HG03354 (cell line): ENCODE measurements at regions not wholly inside any gene's neighbourhood (a gene's known extent, or its start where the extent isn't known, plus 50 kb on each side); places are given as distances from the start of the nearest gene placed in this dataset.

Experiments used
- ATAC-seq: cut with Tn5 transposase; IDR thresholded peaks from one replicate; pipeline ENCODE4 v1.9.1; 2021; ENCODE audit warnings: mild to moderate bottlenecking; ENCODE audit not compliant: unreplicated experiment, poor library complexity, severe bottlenecking

DNA sequence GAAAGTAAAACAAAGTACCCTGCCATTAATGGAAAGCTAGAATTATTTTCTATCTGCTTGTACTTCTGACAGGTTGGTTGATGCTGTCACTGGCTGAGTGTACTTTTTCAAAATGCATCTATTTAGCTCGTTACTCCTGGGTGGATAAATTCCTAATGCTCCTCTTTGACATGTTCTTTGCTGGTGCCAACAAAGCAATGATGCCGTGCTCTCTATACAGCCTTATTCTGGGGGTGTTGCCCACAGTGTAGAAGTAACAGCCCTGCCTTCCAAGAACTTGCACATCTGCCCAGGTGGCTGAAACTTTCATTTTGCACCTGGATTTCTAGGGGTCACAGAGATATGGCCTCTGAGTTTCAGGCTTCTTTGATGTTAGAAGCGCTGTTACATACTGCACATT, 132.4 kb downstream of the SLC4A3 start:
- no peak for ATAC-seq

DNA sequence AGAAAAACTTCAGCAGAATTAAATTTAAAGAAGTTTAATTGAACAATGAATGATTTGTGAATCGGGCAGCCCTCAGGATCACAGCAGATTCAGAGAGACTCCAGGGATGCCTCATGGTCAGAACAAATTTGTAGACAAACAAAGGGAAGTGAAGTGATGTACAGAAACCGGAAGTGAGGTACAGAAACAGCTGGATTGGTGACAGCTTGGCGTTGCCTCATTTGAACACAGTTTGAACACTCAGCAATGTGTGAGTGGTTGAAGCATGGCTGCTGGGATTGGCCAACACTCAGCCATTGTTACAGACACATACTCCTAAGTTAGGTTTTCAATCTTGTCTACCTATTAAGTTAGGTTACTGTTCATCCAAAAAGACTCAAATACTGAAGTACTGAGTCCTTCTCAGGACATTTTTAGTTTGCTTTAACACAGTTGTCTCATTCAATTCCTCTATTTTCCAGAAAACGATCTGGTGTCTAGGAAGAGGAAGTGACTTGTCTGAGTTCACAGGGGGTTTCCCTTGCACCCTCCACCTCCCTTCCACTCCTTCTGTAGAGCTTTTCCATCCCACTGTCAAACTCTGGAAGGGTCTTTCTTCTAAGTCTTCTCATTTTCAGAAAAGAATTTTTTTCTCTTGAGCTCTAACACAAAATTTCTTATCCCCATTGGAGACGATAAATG, 137.9 kb downstream of the SLC4A3 start:
- ATAC-seq = no peak

DNA sequence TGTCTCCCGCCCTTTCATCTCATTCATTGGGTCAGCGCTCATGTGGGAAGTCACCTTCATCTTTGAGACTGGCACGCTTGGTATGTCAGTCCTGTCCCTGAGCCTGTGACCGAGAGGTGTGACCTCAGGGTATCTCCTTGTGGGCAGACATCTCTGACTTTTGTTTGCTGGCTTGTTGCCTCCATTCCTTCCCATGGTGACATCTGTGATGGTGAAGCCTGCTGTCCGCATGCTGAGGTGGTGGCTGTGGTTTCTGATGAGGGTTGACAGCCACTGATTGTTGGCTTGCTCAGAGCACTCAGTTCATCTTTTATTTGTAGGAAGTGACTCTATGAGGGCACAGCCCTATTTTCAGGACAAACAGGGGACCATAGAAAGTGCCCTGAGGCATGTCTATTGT, 139.2 kb downstream of the SLC4A3 start:
- ATAC-seq = no peak

DNA sequence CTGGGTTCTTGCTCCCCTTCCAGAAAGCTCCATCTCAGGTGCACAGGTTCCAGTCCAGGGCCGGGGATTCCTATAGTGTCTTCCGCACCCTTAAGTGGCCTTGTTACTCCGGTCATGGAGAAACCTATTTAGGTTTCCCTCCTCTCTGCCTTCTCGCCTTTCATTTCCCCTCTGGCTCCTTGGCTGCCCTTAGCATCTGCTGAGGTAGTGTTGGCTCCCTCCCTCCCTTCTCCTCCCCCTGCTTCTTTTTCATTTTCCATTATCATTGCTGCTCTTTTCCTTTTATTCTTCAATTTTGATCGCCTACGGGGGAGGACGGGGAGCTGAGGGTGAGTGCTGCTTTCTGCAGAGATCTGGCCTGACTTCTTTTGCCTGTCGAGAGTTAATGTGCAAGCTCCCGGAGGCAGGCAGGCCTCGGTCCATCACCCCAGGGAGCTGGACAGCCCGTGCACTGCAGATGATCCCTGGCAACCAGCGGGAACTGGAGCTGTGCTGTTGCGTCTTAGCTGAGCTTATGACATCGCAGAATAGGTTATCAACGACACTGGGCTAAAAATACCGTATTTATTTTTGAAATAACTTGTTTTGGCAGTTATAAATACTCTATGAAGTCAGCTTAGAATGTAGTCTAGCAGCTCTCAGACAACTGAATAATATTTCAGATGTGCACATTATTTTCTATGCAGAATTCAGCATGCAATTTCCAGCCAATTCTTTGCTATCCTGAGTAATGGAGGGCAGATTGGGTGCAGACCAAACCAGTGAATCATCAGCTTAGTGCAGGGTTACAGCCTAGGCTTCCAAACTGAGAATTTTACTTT, 141.9 kb downstream of the SLC4A3 start:
- ATAC-seq = no peak

DNA sequence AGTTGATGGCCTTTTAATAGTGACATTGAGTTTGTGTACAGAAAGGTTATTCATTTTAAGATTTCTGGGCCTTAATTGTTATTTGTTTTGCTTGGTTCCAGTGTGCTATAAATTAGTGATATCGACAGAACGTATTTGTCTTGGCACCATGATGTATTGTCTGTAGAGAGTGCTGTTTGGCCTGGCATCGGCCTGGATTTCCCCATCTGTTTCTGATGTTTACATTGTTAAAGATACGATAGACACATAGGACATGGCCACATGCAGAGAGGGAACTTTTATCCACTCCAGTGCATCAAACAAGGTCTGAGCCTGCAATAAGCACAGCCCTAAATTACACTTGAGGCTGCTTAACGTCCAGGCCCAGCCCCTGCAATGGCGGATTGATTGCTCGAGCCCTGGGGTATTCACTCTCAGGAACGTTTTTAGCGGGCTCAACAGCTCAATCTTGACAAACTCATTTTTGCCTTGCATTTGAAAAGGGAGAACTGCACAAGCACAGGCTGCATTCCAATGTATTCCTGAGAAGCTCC, 144.7 kb downstream of the SLC4A3 start:
- ATAC-seq = no peak

DNA sequence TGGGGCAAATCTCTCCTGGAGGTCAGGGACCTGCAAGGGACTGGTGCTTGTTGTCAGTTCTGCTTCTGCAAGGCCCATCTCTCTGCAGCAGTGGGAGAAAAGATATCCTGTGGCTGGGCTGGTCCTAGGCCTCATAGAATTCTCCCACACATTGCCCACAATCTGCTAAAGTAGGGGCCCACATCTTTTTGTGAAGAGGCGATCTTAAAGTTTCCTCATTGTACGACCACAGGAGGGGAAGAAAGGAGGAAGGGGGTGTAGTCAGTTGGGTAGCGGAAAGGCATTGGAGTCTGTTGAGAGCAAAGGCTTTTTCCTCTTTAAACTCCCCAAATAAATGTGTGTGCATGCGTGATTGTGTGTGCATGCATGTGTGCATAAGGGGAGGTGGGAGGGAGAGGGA, 145.3 kb downstream of the SLC4A3 start:
- ATAC-seq = no peak

DNA sequence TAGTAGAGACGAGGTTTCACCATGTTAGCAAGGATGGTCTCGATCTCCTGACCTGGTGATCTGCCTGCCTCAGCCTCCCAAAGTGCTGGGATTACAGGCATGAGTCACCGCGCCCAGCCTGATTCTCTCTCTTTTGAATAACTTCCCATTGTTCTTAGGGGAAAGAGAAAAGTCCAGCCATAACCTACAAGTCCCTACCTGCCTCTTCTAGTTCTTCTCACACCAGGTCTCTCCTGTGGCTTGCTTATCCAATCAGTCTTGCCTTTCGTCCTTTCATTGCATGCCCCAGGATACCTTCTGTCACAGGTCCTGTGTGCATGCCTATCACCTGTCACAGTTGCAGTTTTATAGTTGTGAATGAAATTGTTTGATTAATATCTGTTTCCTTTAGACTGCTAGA, 148.1 kb downstream of the SLC4A3 start:
- no peak for ATAC-seq

DNA sequence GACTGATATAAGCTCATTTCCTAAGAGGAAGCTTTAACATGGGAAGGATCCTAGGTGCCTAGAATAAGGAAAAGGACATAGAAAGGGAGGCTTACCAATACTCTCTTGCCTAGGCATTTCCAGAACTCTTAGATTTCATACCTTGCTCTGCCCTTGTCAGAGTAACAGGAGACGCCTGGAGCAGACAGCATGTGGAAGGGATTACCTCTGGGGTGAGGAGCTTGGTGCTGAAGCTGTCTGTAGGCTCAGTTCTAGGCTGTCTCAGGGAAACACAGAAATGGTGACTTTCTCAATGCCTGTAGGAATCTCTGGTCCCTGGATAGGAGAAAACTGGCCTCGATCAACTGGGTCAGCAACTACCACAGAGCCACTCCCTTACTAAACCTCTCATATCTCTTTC, 150.0 kb downstream of the SLC4A3 start:
- ATAC-seq = no peak

DNA sequence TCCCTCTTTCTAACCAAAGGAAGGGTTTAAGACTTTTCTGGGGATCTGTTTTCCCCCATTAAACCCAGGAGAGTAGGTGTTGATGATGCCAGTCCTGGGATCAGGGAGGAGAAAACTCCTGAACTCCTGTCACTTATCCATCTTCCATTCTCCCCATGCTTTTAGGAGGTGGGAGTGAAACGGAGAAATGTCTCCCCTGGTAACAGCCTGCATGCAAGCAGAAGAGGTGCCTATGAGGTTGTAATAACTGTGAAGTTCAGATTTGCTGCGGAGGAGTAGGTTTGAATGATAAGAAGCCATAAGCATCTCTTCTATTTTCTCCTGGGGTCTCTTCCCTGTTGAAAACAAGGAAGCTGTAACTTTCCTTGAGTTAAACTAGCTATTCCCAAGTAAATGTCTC, 150.8 kb downstream of the SLC4A3 start:
- ATAC-seq = no peak

DNA sequence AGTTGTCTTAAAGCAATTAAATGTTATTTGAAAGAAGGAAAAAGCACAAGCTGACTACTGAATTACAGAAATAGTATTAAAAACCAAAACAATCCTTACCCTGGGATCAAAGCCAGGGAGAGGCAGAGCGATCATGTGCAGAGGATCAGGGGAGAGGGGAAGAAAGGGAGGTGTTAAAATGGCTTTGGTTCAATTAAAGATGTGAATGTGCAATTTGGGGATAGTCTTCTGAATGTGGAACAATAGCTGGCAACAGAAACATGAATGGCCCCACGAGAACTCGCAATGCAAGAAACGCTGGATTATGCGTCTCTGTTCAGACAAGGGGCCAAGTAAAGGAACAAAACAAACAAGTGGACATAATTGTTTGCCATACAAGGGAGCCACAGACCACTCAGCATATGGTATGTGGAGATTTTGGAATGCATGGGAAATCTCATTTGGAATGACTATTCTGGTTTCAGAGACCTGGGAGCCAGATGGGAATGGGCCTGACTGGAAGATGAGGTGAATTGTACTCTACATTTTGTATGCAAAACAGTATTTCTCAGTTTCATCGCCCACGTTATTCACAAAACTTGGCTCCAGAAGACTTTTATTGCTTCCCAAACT, 155.4 kb downstream of the SLC4A3 start:
- no peak for ATAC-seq

DNA sequence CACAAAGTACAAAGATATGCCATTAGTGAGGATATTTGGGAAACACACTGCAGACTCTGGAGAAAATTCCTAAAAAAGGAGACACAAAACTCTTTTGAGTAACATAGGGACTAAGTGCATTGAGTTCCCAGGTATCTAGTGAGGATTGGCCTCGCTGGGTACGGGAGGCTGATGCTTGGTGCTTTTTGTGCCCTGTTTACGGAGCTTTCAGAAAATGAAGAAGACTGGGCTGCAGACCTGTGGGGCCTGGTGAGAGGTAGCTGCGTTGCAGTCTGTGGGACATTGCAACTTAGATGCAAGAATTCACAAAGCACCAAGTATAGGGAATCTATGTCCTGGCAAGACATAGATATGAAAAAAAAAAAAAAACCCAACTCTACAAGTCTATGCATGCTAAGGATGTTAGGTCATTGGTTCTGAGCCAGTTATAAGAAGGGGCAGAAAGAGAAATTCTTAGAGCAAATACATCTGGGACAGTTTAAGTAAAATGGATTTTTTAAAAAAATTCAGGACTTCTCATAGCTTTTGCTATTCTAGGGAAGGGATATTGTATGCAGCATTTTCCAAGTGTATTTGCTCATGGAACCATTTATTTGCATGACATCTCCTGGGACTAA, 156.0 kb downstream of the SLC4A3 start:
- no peak for ATAC-seq

DNA sequence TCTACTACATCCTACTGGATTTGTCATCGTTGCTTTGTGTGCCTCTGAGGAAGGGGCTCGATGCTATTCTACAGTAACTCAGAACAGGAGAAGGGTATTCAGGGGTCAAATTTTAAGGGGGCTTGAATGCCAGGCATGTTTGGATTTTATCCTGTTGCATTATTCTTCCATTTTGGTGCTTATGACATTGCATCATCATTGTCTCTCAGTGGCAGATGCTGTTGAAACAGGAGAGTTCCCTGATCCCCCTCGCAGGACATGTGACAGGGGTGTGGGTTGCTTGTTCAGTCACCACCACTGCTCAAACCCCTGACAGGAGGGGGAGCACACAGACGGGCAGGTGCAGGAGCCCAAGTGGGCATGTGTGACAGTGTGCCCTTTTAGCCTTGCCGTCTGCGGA, 156.7 kb downstream of the SLC4A3 start:
- ATAC-seq = no peak

DNA sequence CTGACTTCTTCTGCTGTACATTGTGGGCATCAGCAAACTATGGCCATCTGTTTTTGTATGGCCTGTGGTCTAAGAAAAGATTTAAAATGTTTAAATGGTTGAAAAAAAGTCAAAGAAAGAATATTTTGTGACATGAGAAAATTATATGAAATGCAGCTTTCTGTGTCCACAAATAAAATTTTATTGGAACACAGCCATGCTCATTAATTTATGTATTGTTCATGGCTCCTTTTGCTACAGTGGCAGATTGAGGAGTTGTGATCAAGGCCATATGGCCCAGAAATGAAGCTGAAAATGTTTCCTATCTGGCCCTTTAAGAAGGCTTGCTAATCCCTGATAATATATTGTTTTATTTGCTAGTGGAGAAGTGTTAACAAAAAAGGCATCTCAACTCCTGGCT, 162.0 kb downstream of the SLC4A3 start:
- no peak for ATAC-seq

DNA sequence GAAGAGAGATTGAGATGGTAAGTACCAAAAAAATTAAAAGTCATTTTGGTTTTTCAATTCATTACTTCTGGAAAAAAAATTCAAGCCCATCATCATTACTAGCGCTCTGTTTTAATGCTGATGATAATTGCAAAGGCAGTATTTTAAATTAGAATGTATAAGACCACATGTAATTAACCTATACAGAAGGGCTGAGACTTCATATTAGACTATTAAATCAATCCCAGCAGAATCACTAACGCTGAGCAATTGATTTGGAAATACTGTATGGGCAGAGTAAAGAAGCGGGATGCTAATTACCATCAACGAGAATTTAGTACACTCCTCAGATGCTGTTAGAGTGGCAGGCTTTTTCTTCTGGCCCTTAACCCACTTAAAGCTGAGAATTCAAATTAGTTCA, 165.0 kb downstream of the SLC4A3 start:
- ATAC-seq = no peak

DNA sequence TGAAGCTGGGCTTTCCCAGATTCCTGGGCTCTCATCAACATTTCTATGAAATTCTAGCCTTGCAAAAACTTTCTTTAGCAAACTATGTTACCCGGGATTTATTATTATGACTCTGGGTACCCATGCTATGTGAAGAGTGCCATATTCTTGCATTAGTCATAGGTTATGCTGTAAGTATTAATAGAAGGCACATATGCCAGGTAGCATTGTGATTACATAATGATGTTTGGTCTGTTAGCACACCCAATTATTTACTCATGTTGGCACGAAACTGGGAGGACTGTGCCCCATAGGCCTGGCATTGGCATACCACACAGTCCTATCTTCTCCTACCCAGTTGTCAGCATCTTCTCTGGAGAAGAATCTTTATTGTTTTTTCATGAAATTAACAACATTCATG, 171.0 kb downstream of the SLC4A3 start:
- ATAC-seq = no peak

DNA sequence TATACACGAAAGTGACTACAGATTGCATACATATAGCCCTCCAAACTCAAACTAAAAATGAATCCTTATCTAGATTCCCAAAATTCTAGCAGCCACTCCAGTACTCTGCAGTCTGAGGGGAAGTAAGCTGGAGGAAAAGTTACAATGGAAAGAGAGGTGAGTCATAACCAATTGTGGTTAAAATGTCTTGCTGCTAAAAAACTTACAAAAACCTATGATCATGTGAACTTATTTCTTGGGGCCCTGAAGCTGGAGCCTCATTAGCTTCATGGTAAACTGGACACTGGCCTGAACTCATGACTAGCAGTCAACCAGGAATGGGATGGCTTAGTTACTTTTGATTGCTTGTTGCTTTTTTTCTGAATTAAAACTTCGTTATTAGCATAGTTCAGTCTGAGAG, 175.9 kb downstream of the SLC4A3 start:
- ATAC-seq = no peak

DNA sequence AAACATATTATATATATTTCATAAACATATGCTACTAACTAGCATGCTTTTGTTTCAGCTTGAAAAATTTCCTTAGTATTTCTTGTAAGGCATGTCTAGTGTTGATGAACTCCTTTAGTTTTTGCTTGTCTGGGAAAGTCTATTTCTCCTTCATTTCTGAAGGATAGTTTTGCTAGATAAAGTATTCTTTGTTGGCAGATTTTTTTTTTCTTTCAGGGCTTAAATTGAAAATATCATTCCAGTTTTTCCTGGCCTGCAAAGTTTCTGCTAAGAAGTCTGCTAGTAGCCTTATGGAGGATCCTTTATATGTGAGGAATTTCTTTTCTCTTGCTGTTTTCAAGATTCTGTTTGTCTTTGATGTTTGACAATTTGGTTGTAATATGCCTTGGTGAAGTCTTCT, 183.5 kb downstream of the SLC4A3 start:
- no peak for ATAC-seq

DNA sequence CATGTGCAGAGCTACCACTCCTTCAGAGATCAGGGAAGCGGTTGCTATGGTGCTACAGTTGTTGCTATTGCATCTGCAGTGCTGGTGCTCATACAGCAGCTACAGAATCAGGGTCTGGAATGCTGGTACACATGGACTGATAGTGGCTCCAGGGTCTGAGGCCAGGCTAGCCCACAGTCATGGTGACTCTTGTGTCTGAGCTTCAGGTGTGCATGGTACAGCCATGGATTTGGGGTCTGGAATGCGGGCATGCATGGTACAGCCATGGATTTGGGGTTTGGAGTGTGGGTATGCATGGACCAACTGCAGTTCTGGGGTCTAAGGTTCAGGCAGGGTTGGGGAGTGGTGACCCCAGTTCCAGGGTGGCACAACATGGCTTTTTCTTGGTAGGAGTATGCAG, 185.2 kb downstream of the SLC4A3 start:
- ATAC-seq = no peak

DNA sequence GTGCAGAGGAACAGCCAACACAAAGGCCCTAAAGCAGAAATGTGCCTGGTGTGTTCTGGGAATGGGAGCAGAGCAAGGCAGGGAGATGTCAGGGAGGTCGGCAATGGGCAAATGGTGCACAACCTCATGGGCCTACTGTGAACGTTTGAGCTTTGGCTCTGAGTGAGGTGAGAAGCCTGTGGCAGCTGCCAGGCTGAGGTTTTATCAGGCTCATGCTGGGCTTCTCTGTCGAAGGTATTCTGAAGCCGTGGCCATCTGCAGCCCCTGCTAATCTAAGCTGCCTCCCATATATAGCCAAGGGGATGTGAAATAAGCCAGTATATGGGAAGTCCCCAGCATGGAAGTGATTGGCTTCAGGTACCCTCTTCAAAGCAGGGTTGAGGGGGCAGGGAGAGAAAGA, 193.3 kb downstream of the SLC4A3 start:
- no peak for ATAC-seq

DNA sequence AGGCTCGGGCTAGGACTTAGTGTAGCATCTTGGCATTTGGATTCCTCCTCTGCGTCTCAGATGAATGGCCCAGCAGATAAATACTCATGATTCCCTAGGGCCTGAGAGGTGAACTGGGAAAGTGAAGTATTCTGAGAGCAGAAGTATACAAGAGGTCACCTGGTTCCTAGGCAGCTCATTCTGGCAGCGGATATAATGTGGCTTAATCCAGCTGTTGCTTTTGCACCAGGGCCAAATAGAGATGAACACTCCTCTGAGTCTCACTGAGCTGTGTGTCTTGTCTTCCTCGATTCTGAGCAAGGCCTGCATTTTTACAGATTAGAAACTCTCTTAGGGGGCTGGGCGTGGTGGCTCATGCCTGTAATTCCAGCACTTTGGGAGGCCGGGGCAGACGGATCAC, 196.1 kb downstream of the SLC4A3 start:
- ATAC-seq = no peak
